ENCODE measurements at regions not wholly inside any gene's neighbourhood (a gene's known extent, or its start where the extent isn't known, plus 50 kb on each side); places are given as distances from the start of the nearest gene placed in this dataset.

- no peak overlapping the region for H3K4me3 Mint-ChIP-seq
- H3K9me3 Mint-ChIP-seq: no peaks in the 10 kb centered on the region
- H3K23ac ChIP-seq (ENCODE audit: insufficient read length, low read depth, low read length): no peak overlapping the region
- no peak overlapping the region for H3T11ph ChIP-seq (ENCODE audit: low read length)
- no peak overlapping the region for H3K9ac ChIP-seq (ENCODE audit: extremely low read depth, insufficient read length, low read length)
- H3K79me2 ChIP-seq (ENCODE audit: insufficient read depth, low read length): no peaks in the 10 kb centered on the region
- no peak overlapping the region for H4K8ac ChIP-seq (replicated peaks; ENCODE audit: insufficient read length, low read depth, low read length)
- WGBS (ENCODE audit: extremely low coverage, insufficient read length, low lambda C conversion rate): no CpG with 5 or more reads among the region's 1 CpG
- no peaks in the 10 kb centered on the region for H3K27me3 ChIP-seq (ENCODE audit: insufficient read depth, low read length)
- no peaks in the 10 kb centered on the region for H3K79me1 ChIP-seq (ENCODE audit: insufficient read depth, low read depth, low read length, poor library complexity, severe bottlenecking)
- no peaks in the 10 kb centered on the region for H4K20me1 ChIP-seq (ENCODE audit: control insufficient read depth, insufficient read depth, insufficient read length)
- H2AK5ac ChIP-seq (ENCODE audit: insufficient read length, low read length): no peak overlapping the region
- H3K9me3 ChIP-seq (ENCODE audit: control insufficient read depth, low read depth, low read length): no peaks in the 10 kb centered on the region
- no peak overlapping the region for H3K18ac ChIP-seq (ENCODE audit: insufficient read length, low read depth, low read length)
- no peak overlapping the region for H2BK15ac ChIP-seq (ENCODE audit: low read depth, low read length)
- no peak overlapping the region for H4K91ac ChIP-seq (ENCODE audit: insufficient read length, low read depth, low read length)
- no peak overlapping the region for H2BK12ac ChIP-seq (ENCODE audit: insufficient read length, low read depth, low read length)
- TF ChIP-seq, protein P1, sequence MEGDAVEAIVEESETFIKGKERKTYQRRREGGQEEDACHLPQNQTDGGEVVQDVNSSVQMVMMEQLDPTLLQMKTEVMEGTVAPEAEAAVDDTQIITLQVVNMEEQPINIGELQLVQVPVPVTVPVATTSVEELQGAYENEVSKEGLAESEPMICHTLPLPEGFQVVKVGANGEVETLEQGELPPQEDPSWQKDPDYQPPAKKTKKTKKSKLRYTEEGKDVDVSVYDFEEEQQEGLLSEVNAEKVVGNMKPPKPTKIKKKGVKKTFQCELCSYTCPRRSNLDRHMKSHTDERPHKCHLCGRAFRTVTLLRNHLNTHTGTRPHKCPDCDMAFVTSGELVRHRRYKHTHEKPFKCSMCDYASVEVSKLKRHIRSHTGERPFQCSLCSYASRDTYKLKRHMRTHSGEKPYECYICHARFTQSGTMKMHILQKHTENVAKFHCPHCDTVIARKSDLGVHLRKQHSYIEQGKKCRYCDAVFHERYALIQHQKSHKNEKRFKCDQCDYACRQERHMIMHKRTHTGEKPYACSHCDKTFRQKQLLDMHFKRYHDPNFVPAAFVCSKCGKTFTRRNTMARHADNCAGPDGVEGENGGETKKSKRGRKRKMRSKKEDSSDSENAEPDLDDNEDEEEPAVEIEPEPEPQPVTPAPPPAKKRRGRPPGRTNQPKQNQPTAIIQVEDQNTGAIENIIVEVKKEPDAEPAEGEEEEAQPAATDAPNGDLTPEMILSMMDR (conservative IDR thresholded peaks at IDR 0.05): no peak
- H3K14ac ChIP-seq (ENCODE audit: insufficient read depth, low read length): no peak overlapping the region
- H3K4me1 Mint-ChIP-seq: no peaks in the 10 kb centered on the region
- H3K4me2 ChIP-seq (ENCODE audit: insufficient read depth, insufficient read length, low read length): no peak overlapping the region
- H2AFZ ChIP-seq (ENCODE audit: low read length): no peak overlapping the region
- H3K27ac Mint-ChIP-seq: no peak overlapping the region
- no peak overlapping the region for H4K5ac ChIP-seq (ENCODE audit: insufficient read length, low read depth, low read length)
- H3K27me3 Mint-ChIP-seq (ENCODE audit: low read depth): no peaks in the 10 kb centered on the region
- H2BK5ac ChIP-seq (ENCODE audit: insufficient read length, low read length): no peak overlapping the region
- no peaks in the 10 kb centered on the region for H3K4me1 ChIP-seq (ENCODE audit: insufficient read depth, low read length)
- H3K36me3 Mint-ChIP-seq (ENCODE audit: insufficient read depth in 1 of 3, low read depth in 3 of 3): no peaks in the 10 kb centered on the region
- no peak overlapping the region for H2BK120ac ChIP-seq (ENCODE audit: low read depth, low read length, poor library complexity, severe bottlenecking)
- H3K56ac ChIP-seq (ENCODE audit: insufficient read length, low read depth, low read length): no peak overlapping the region
- no peak overlapping the region for H3K4ac ChIP-seq (ENCODE audit: low read depth, low read length)
- no peaks in the 10 kb centered on the region for H3K23me2 ChIP-seq (ENCODE audit: insufficient read length, low read depth, low read length, poor library complexity, severe bottlenecking)
- no peak overlapping the region for H3K27ac ChIP-seq (ENCODE audit: insufficient read length, low read depth, low read length)
- DNase-seq: no peak
- no peak overlapping the region for H2BK20ac ChIP-seq (ENCODE audit: low read depth, low read length, poor library complexity, severe bottlenecking)
Observed at GRCh38 chr5:110096419-110096818, 406.7 kb downstream of the MAN2A1 start.

All from H9 (cell line).